K562 (cell line): ENCODE measurements at regions not wholly inside any gene's neighbourhood (a gene's known extent, or its start where the extent isn't known, plus 50 kb on each side); places are given as distances from the start of the nearest gene placed in this dataset.

Experiments used
- ARHGAP35 ChIP-seq: fragments of 450-650 bp; IDR thresholded peaks from 2 replicates; pipeline ENCODE4 v1.6.1; 2018; ENCODE audit not compliant: partially characterized antibody
- BRCA1 ChIP-seq, 2 experiments: fragments of 450-650 bp in 1 of 2; sonication (generic) in 1 of 2; formaldehyde crosslinking in 1 of 2; IDR thresholded peaks; 2 replicates each; pipeline versions ENCODE4 v1.5.0 to v1.6.1; 2017 to 2020; ENCODE audit warnings: mild to moderate bottlenecking in 1 of 2, missing genetic modification reagents in 1 of 2
- CBFB ChIP-seq: sonication (generic); formaldehyde crosslinking; IDR thresholded peaks from 2 replicates; pipeline ENCODE4 v1.4.0; 2020; ENCODE audit warnings: mild to moderate bottlenecking, missing genetic modification reagents
- CREB1 ChIP-seq, 2 experiments: sonication (generic) in 1 of 2; formaldehyde crosslinking in 1 of 2; IDR thresholded peaks; 2 replicates each; pipeline versions ENCODE4 v1.6.1 to v1.8.0; 2012 to 2022; ENCODE audit warnings: inconsistent platforms in 1 of 2, mild to moderate bottlenecking in 1 of 2, missing genetic modification reagents in 1 of 2, moderate library complexity in 1 of 2
- EGR1 ChIP-seq: fragments of 450-650 bp; conservative IDR thresholded peaks from 2 replicates; pipeline ENCODE4 v1.6.1; 2017; ENCODE audit warnings: mild to moderate bottlenecking
- GTF2A2 ChIP-seq: IDR thresholded peaks from 2 replicates; pipeline ENCODE4 v1.6.1; 2016; ENCODE audit warnings: mild to moderate bottlenecking, missing genetic modification characterization, missing compliant biosample characterization
- HDAC2 ChIP-seq: fragments of 450-650 bp; IDR thresholded peaks from 2 replicates; pipeline ENCODE4 v1.6.1; 2016; ENCODE audit warnings: mild to moderate bottlenecking
- HOMEZ ChIP-seq: fragments of 250-450 bp; sonication (Bioruptor Pico); IDR thresholded peaks from 2 replicates; pipeline ENCODE4 v1.4.0; 2020; ENCODE audit warnings: mild to moderate bottlenecking, moderate library complexity
- JUND ChIP-seq, 2 experiments: IDR thresholded peaks; 2 replicates in 1 of 2; 3 replicates in 1 of 2; pipeline ENCODE4 v1.6.1; 2011; ENCODE audit warnings: borderline replicate concordance in 2 of 2, low read depth in 2 of 2, low read length in 2 of 2, improper control_type of control experiment in 1 of 2, missing biosample characterization in 1 of 2, missing genetic modification characterization in 1 of 2, missing genetic modification reagents in 1 of 2
- KLF10 ChIP-seq: fragments of 250-450 bp; sonication (Bioruptor Pico); IDR thresholded peaks from 2 replicates; pipeline ENCODE4 v1.6.1; 2021; ENCODE audit warnings: matching md5 sums
- MBD1 ChIP-seq: fragments of 250-450 bp; sonication (Bioruptor Pico); IDR thresholded peaks from 2 replicates; pipeline ENCODE4 v1.8.0; 2022; ENCODE audit warnings: inconsistent platforms
- MYNN ChIP-seq, 2 experiments: sonication (generic); formaldehyde crosslinking in 1 of 2; IDR thresholded peaks; 2 replicates each; pipeline versions ENCODE4 v1.5.0 to v1.6.1; 2016 to 2020; ENCODE audit warnings: antibody characterized with exemption in 1 of 2, missing genetic modification reagents in 1 of 2
- RBM14 ChIP-seq: fragments of 200-400 bp; formaldehyde crosslinking; IDR thresholded peaks from 2 replicates; pipeline ENCODE4 v1.6.1; 2018; ENCODE audit warnings: low read depth, mild to moderate bottlenecking, low read length, moderate library complexity, borderline replicate concordance; ENCODE audit not compliant: insufficient read depth
- RBM34 ChIP-seq: fragments of 200-400 bp; formaldehyde crosslinking; IDR thresholded peaks from 2 replicates; pipeline ENCODE4 v1.6.1; 2018; ENCODE audit warnings: low read length, borderline replicate concordance; ENCODE audit not compliant: insufficient read depth
- SMAD1 ChIP-seq: fragments of 150-350 bp; IDR thresholded peaks from 2 replicates; pipeline ENCODE4 v1.6.1; 2014; ENCODE audit warnings: low read length, low read depth; ENCODE audit not compliant: partially characterized antibody
- SMARCA5 ChIP-seq: fragments of 450-650 bp; IDR thresholded peaks from 2 replicates; pipeline ENCODE4 v1.6.1; 2016
- TEAD1 ChIP-seq, 2 experiments: fragments of 450-650 bp in 1 of 2; sonication (generic) in 1 of 2; formaldehyde crosslinking; IDR thresholded peaks; 2 replicates each; pipeline versions ENCODE4 v1.4.0 to v1.8.0; 2020 to 2022; ENCODE audit warnings: mild to moderate bottlenecking in 2 of 2, missing genetic modification reagents in 1 of 2
- ZC3H4 ChIP-seq: sonication (generic); formaldehyde crosslinking; IDR thresholded peaks from 2 replicates; pipeline ENCODE4 v1.9.0; 2021; ENCODE audit warnings: missing genetic modification reagents, borderline replicate concordance
- ZEB2 ChIP-seq: fragments of 450-650 bp; IDR thresholded peaks from 2 replicates; pipeline ENCODE4 v1.6.1; 2016
- ZNF57 ChIP-seq: fragments of 450-650 bp; formaldehyde crosslinking; IDR thresholded peaks from 2 replicates; pipeline ENCODE4 v1.4.0; 2020; ENCODE audit warnings: mild to moderate bottlenecking, moderate library complexity
- ZSCAN29 ChIP-seq: fragments of 450-650 bp; IDR thresholded peaks from 2 replicates; pipeline ENCODE4 v1.6.1; 2017
- TF ChIP-seq, protein P1 (sequence below): fragments of 450-650 bp; IDR thresholded peaks from 2 replicates; pipeline ENCODE4 v1.6.1; 2016; ENCODE audit warnings: antibody characterized with exemption
- TF ChIP-seq, protein P2 (sequence below): IDR thresholded peaks from 2 replicates; pipeline ENCODE4 v1.6.1; 2012; ENCODE audit warnings: low read depth, low read length, improper control_type of control experiment, borderline replicate concordance

DNA sequence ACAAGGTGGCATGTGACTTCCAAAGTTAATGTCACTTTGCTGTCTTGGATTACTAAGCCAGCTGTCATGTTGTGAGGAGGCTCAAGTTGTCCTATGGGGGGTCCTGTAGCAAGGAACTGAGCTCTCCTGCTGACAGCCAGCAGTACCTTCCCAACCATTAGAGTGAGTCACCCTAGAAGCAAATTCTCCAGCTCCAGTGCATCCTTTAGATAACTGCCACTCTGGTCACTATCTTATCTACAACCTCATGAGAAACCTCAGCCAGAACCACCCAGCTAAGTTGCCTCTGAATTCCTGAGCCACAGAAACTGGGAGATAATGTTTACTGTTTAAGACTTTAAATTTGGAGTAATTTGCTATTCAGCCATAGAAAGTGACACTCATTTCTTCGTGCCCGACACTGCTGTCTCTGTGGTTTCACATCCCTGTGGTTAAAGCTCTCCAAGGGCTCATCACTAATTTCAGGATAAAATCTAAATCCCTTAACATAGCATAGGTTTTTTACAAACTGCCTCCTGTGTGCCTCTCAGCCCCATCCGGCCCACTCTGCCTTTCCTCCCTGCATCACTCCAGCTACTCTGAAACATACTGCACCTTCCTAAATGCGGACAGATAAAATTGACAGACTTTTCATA is 83.5 kb downstream of the PRR15 start (continued):
- TF ChIP-seq RBM14 (no peak), CREB1 (IDR thresholded peaks at IDR 0.05) (peak; percentile 37; the same call in 1 of the 2 replicates), CREB1 (CRISPR knock-in tag; IDR thresholded peaks at IDR 0.05) (no peak), ZC3H4 (no peak), RBM34 (no peak), CBFB (peak; percentile 33; the same call in 1 of the 2 replicates), ARHGAP35 (no peak), MYNN (IDR thresholded peaks at IDR 0.05) (no peak), MYNN (CRISPR knock-in tag; IDR thresholded peaks at IDR 0.05) (no peak), TEAD1 (CRISPR knock-in tag; IDR thresholded peaks at IDR 0.05) (peak; percentile 89 to 94), BRCA1 (IDR thresholded peaks at IDR 0.05) (no peak), BRCA1 (CRISPR knock-in tag; IDR thresholded peaks at IDR 0.05) (no peak), HOMEZ (CRISPR knock-in tag) (no peak), ZNF57 (no peak), SMAD1 (no peak), HDAC2 (peak; percentile 90), EGR1 (no peak), JUND (IDR thresholded peaks at IDR 0.05; ENCODE audit: borderline replicate concordance, low read depth, low read length) (peak; percentile 95), JUND (tag; IDR thresholded peaks at IDR 0.05; ENCODE audit: borderline replicate concordance, low read depth, low read length) (peak; percentile 93; the same call in 2 of the 3 replicates), MBD1 (CRISPR knock-in tag) (no peak), SMARCA5 (no peak), ZSCAN29 (no peak), GTF2A2 (tag) (no peak), KLF10 (CRISPR knock-in tag) (no peak), ZEB2 (peak; percentile 73; the same call in 1 of the 2 replicates)
- TF ChIP-seq, protein P1, sequence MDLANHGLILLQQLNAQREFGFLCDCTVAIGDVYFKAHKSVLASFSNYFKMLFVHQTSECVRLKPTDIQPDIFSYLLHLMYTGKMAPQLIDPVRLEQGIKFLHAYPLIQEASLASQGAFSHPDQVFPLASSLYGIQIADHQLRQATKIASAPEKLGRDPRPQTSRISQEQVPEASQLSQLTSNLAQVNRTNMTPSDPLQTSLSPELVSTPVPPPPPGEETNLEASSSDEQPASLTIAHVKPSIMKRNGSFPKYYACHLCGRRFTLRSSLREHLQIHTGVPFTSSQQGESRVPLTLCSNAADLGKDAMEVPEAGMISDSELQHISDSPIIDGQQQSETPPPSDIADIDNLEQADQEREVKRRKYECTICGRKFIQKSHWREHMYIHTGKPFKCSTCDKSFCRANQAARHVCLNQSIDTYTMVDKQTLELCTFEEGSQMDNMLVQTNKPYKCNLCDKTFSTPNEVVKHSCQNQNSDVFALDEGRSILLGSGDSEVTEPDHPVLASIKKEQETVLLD, result no peak; the same call in 1 of the 2 replicates
- TF ChIP-seq, protein P2, sequence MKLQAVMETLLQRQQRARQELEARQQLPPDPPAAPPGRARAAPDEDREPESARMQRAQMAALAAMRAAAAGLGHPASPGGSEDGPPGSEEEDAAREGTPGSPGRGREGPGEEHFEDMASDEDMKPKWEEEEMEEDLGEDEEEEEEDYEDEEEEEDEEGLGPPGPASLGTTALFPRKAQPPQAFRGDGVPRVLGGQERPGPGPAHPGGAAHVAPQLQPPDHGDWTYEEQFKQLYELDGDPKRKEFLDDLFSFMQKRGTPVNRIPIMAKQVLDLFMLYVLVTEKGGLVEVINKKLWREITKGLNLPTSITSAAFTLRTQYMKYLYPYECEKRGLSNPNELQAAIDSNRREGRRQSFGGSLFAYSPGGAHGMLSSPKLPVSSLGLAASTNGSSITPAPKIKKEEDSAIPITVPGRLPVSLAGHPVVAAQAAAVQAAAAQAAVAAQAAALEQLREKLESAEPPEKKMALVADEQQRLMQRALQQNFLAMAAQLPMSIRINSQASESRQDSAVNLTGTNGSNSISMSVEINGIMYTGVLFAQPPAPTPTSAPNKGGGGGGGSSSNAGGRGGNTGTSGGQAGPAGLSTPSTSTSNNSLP, result no peak
